ENCODE measurements at regions not wholly inside any gene's neighbourhood (a gene's known extent, or its start where the extent isn't known, plus 50 kb on each side); places are given as distances from the start of the nearest gene placed in this dataset.

- Histone ChIP-seq H3K27me3 (no peaks in the 10 kb centered on the region), H3K4me1 (no peaks in the 10 kb centered on the region), H3K27ac (no peak overlapping the region), H3K9me3 (no peaks in the 10 kb centered on the region), H3K4me3 (no peak overlapping the region), H3K36me3 (no peaks in the 10 kb centered on the region)
- no peak for DNase-seq
- no peak for TF ChIP-seq POLR2A (IDR thresholded peaks at IDR 0.05)
- TF ChIP-seq, protein P1, sequence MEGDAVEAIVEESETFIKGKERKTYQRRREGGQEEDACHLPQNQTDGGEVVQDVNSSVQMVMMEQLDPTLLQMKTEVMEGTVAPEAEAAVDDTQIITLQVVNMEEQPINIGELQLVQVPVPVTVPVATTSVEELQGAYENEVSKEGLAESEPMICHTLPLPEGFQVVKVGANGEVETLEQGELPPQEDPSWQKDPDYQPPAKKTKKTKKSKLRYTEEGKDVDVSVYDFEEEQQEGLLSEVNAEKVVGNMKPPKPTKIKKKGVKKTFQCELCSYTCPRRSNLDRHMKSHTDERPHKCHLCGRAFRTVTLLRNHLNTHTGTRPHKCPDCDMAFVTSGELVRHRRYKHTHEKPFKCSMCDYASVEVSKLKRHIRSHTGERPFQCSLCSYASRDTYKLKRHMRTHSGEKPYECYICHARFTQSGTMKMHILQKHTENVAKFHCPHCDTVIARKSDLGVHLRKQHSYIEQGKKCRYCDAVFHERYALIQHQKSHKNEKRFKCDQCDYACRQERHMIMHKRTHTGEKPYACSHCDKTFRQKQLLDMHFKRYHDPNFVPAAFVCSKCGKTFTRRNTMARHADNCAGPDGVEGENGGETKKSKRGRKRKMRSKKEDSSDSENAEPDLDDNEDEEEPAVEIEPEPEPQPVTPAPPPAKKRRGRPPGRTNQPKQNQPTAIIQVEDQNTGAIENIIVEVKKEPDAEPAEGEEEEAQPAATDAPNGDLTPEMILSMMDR (IDR thresholded peaks at IDR 0.05), result no peak
Observed at GRCh38 chr4:122531038-122531437, 74.5 kb upstream of the IL2 start.

DNA sequence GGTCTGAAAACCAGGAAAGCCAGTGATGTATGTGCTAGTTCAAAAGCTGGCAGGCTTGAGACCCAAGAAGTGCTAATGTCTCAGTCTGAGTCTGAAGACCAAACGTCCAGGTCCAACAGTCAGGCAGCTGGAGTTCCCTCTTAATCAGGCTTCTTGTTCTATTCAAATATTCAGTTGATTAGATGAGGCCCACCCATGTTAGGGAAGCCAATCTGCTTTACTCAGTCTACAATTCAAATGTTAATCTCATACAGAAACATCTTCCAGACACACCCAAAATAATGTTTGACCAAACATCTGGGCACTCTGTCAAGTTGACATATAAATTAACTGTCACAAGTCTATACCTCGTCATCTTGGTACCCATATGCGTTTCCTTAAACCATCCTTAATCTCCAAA is 72.4 kb upstream of the IL2 start:
- H3K36me3 ChIP-seq, result no peaks in the 10 kb centered on the region
- DNase-seq, result no peak

GRCh38 chr4:122525865-122526264 is 69.3 kb upstream of the IL2 start:
- no peaks in the 10 kb centered on the region for H3K4me1 ChIP-seq
- no peak overlapping the region for H3K4me3 ChIP-seq
- no peaks in the 10 kb centered on the region for H3K27me3 ChIP-seq
- no peaks in the 10 kb centered on the region for H3K9me3 ChIP-seq
- DNase-seq, result no peak
- H3K36me3 ChIP-seq, result no peaks in the 10 kb centered on the region
- no peak overlapping the region for H3K27ac ChIP-seq
- TF ChIP-seq POLR2A (IDR thresholded peaks at IDR 0.05), result no peak
- TF ChIP-seq, protein P1 (IDR thresholded peaks at IDR 0.05), result no peak

More for the DNA sequence above, 72.4 kb upstream of the IL2 start:
- TF ChIP-seq, protein P1 (IDR thresholded peaks at IDR 0.05), result no peak
- no peak for TF ChIP-seq POLR2A (IDR thresholded peaks at IDR 0.05)
- H3K4me3 ChIP-seq, result no peak overlapping the region
- H3K9me3 ChIP-seq, result no peaks in the 10 kb centered on the region
- no peak overlapping the region for H3K27ac ChIP-seq
- no peaks in the 10 kb centered on the region for H3K4me1 ChIP-seq
- H3K27me3 ChIP-seq, result no peaks in the 10 kb centered on the region

- Histone ChIP-seq H3K27ac (no peak overlapping the region), H3K36me3 (no peaks in the 10 kb centered on the region), H3K4me3 (no peak overlapping the region), H3K9me3 (no peaks in the 10 kb centered on the region), H3K4me1 (no peaks in the 10 kb centered on the region), H3K27me3 (no peaks in the 10 kb centered on the region)
- no peak for TF ChIP-seq POLR2A (IDR thresholded peaks at IDR 0.05)
- TF ChIP-seq, protein P1 (IDR thresholded peaks at IDR 0.05), result no peak
- DNase-seq, result no peak
Observed at GRCh38 chr4:122524176-122524575, 67.7 kb upstream of the IL2 start.

GRCh38 chr4:122522944-122523343 is 66.4 kb upstream of the IL2 start:
- H3K9me3 ChIP-seq, result no peaks in the 10 kb centered on the region
- H3K4me3 ChIP-seq, result no peak overlapping the region
- no peaks in the 10 kb centered on the region for H3K4me1 ChIP-seq
- no peaks in the 10 kb centered on the region for H3K27me3 ChIP-seq
- no peaks in the 10 kb centered on the region for H3K36me3 ChIP-seq
- no peak for DNase-seq
- H3K27ac ChIP-seq, result no peak overlapping the region
- TF ChIP-seq, protein P1 (IDR thresholded peaks at IDR 0.05), result no peak

DNA sequence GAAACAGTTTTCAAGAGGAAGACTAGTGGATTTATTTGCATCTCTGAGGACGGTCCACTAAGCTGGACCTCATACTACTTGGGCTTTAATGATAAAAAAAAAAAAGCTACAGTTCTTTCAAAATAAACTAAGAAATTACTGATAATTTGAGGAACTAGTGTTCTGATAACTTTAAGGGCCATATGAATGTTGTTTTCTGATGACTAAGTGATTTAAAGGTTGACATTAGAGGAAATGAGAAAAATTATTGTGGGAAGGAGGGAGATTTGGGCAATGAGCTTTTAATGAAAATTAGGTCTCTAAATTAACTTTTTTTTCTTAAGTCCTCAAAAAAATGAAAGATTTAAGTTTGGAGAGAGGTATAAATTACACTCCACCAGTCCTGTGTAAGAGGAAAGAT is 60.8 kb upstream of the IL2 start:
- no peaks in the 10 kb centered on the region for H3K4me1 ChIP-seq
- no peak overlapping the region for H3K4me3 ChIP-seq
- H3K9me3 ChIP-seq, result no peaks in the 10 kb centered on the region
- H3K27me3 ChIP-seq, result no peaks in the 10 kb centered on the region
- no peaks in the 10 kb centered on the region for H3K36me3 ChIP-seq
- no peak for TF ChIP-seq POLR2A (IDR thresholded peaks at IDR 0.05)
- TF ChIP-seq, protein P1 (IDR thresholded peaks at IDR 0.05), result no peak
- no peak overlapping the region for H3K27ac ChIP-seq
- no peak for DNase-seq
